Kidney epithelial cell (primary cell): ENCODE measurements at regions not wholly inside any gene's neighbourhood (a gene's known extent, or its start where the extent isn't known, plus 50 kb on each side); places are given as distances from the start of the nearest gene placed in this dataset.

ENCODE experiments used
- DNase-seq: peaks from one replicate; pipeline ENCODE4 v3.0.0-alpha.2; 2010; ENCODE audit warnings: low read depth
- H3K27me3 ChIP-seq: 2 replicates; pipeline ENCODE4 v1.6.0; 2011; ENCODE audit warnings: low read length; ENCODE audit not compliant: control insufficient read depth, insufficient read depth
- H3K36me3 ChIP-seq: 2 replicates; pipeline ENCODE4 v1.5.1; 2011; ENCODE audit warnings: low read length; ENCODE audit not compliant: control insufficient read depth, insufficient read depth
- H3K4me3 ChIP-seq: 2 replicates; pipeline ENCODE4 v1.5.1; 2011; ENCODE audit warnings: low read depth, mild to moderate bottlenecking, control low read depth, low read length
- CTCF ChIP-seq: IDR thresholded peaks from 2 replicates; pipeline ENCODE4 v1.5.1; 2011; ENCODE audit warnings: mild to moderate bottlenecking, moderate library complexity, low read length, control low read depth, inconsistent platforms; ENCODE audit not compliant: insufficient read depth, poor library complexity, severe bottlenecking

- H3K36me3 ChIP-seq, result no peaks in the 10 kb centered on the region
- H3K4me3 ChIP-seq, result no peak overlapping the region
- DNase-seq, result no peak
- no peaks in the 10 kb centered on the region for H3K27me3 ChIP-seq
- TF ChIP-seq CTCF, result no peak
Observed at GRCh38 chr12:34386621-34387255, 364.4 kb downstream of the ALG10 start.

DNA sequence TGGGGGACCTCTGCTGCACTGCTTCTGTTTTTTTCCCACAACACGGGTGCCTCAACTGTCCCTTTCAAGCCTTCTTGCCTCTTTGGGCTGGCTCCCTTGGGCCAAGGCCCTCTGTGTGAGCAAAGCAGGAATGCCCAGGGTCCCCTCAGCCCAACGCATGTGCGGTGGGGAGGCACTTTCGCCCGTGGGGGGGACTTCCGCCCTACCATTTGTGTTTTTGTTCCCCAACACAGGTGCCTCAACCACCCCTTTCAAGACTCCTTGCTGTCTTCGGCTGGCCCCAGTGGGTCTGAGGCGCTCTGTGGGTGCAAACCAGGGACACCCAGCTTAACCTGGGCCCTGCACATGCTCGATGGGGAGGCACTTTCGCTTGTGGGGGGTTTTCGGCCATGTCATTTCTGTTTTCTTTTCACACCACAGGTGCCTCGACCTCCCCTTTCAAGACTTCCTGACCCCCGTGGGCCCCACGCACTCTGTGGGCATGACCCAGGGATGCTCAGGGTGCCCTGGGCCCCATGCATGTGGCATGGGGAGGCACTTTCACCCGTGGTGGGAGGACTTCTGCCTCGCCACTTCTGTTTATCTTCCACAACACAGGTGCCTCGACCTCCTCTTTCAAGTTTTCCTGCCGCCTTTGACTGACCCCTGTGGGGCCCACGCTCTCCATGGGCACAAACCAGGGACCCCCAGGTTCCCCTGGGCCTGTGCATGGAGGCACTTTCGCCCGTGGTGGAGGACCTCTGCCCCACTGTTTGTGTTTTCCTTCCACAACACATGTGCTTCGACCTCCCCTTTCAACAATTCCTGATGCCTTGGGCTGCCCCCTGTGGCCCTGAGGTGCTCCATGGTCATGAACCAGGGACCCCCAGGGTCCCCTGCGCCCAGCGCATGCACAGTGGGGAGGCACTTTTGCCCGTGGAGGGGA, 365.7 kb downstream of the ALG10 start:
- DNase-seq, result no peak
- no peak for TF ChIP-seq CTCF
- Histone ChIP-seq H3K4me3 (no peak overlapping the region), H3K27me3 (no peaks in the 10 kb centered on the region), H3K36me3 (no peaks in the 10 kb centered on the region)

- DNase-seq, result no peak
- no peak for TF ChIP-seq CTCF
- no peaks in the 10 kb centered on the region for H3K36me3 ChIP-seq
- H3K27me3 ChIP-seq, result no peaks in the 10 kb centered on the region
- no peak overlapping the region for H3K4me3 ChIP-seq
Observed at GRCh38 chr12:34388636-34389377, 366.5 kb downstream of the ALG10 start.

GRCh38 chr12:34389378-34390170, 367.3 kb downstream of the ALG10 start:
- no peaks in the 10 kb centered on the region for H3K27me3 ChIP-seq
- DNase-seq, result no peak
- H3K36me3 ChIP-seq, result no peaks in the 10 kb centered on the region
- no peak for TF ChIP-seq CTCF
- H3K4me3 ChIP-seq, result no peak overlapping the region

DNA sequence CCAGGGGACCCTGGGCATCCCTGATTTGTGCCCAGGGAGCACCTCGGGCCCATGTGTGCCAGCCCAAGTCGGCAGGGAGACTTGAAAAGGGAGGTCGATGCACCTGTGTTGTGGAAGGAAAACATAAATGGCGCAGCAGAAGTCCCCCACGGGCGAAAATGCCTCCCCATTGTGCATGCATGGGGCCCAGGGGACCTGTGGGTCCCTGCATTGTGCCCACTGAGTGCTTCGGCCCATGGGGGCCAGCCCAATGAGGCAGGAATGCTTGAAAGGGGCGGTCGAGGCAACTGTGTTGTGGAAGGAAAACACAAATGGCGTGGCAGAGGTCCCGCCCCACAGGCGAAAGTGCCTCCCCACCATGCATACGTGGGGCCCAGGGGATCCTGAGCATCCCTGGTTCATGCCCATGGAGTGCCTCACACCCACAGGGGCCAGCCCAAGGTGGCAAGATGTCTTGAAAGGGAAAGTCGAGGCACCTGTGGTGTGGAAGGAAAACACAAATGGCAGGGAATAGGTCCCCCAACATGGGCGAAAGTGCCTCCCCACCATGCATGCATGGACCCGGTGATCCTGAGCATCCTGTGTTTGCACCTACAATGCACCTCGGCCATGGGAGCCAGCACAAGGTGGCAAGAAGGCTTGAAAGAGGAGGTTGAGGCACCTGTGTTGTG, 368.0 kb downstream of the ALG10 start:
- Histone ChIP-seq H3K27me3 (no peaks in the 10 kb centered on the region), H3K36me3 (no peaks in the 10 kb centered on the region), H3K4me3 (no peak overlapping the region)
- no peak for TF ChIP-seq CTCF
- DNase-seq, result no peak
